ENCODE measurements at regions not wholly inside any gene's neighbourhood (a gene's known extent, or its start where the extent isn't known, plus 50 kb on each side); places are given as distances from the start of the nearest gene placed in this dataset.

- no peaks in the 10 kb centered on the region for H3K36me3 Mint-ChIP-seq (ENCODE audit: low read depth)
- no peaks in the 10 kb centered on the region for H3K27me3 ChIP-seq (ENCODE audit: control insufficient read depth in 1 of 2, insufficient read depth in 2 of 2, low read length in 2 of 2)
- H3K9me3 ChIP-seq (ENCODE audit: control insufficient read depth in 1 of 2, insufficient read depth in 1 of 2, low read length in 2 of 2): no peaks in the 10 kb centered on the region
- no peaks in the 10 kb centered on the region for H3K9me3 Mint-ChIP-seq
- H3K4me3 Mint-ChIP-seq: no peak overlapping the region
- POLR2A ChIA-PET: no interaction called here
- TF ChIP-seq, protein P1, sequence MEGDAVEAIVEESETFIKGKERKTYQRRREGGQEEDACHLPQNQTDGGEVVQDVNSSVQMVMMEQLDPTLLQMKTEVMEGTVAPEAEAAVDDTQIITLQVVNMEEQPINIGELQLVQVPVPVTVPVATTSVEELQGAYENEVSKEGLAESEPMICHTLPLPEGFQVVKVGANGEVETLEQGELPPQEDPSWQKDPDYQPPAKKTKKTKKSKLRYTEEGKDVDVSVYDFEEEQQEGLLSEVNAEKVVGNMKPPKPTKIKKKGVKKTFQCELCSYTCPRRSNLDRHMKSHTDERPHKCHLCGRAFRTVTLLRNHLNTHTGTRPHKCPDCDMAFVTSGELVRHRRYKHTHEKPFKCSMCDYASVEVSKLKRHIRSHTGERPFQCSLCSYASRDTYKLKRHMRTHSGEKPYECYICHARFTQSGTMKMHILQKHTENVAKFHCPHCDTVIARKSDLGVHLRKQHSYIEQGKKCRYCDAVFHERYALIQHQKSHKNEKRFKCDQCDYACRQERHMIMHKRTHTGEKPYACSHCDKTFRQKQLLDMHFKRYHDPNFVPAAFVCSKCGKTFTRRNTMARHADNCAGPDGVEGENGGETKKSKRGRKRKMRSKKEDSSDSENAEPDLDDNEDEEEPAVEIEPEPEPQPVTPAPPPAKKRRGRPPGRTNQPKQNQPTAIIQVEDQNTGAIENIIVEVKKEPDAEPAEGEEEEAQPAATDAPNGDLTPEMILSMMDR (IDR thresholded peaks at IDR 0.05): no peak
- ATAC-seq (ENCODE audit: poor library complexity) (no peak), DNase-seq (no peak)
- CTCF ChIA-PET: no interaction called here
- intact Hi-C loops (cut with DNase I, micrococcal nuclease): no loop called here
- H3K4me1 Mint-ChIP-seq (ENCODE audit: low read depth): no peaks in the 10 kb centered on the region
- H3K27ac Mint-ChIP-seq: no peak overlapping the region
- no peaks in the 10 kb centered on the region for H3K36me3 ChIP-seq (ENCODE audit: insufficient read depth, low read length)
- no peak overlapping the region for H3K4me3 ChIP-seq (ENCODE audit: low read length)
- H3K27me3 Mint-ChIP-seq: no peaks in the 10 kb centered on the region
- H3K4me1 ChIP-seq (ENCODE audit: insufficient read depth, low read length): no peaks in the 10 kb centered on the region
- H3K27ac ChIP-seq (ENCODE audit: low read depth in 1 of 2, low read length in 2 of 2): no peak overlapping the region
Observed at GRCh38 chr9:71582347-71582746, 186.0 kb downstream of the CEMIP2 start.

DNA sequence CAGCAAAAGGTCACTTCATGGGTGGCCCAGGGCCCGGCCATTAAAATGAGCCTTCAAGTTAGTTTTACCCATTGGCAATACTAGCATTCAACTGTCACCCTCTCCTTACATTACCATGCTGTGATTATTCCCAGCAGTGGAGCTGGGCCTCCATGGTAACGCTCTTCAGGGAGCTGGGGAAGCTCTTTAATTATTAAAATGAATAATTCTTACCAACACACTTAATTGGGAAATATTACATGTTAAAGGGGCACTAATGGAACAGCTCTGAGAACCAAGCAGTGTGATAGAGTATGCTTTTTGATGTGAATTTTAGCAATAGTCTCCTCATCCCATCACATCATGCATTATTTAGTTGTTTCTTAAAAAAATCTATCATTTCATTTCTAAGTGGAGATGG, 187.2 kb downstream of the CEMIP2 start:
- DNase-seq (no peak), ATAC-seq (ENCODE audit: poor library complexity) (no peak)
- CTCF ChIA-PET: no interaction called here
- Mint-ChIP-seq H3K4me1 (ENCODE audit: low read depth) (no peaks in the 10 kb centered on the region), H3K9me3 (no peaks in the 10 kb centered on the region), H3K4me3 (no peak overlapping the region), H3K27ac (no peak overlapping the region), H3K36me3 (ENCODE audit: low read depth) (no peaks in the 10 kb centered on the region), H3K27me3 (no peaks in the 10 kb centered on the region)
- TF ChIP-seq, protein P1 (IDR thresholded peaks at IDR 0.05): no peak
- Histone ChIP-seq H3K36me3 (ENCODE audit: insufficient read depth, low read length) (no peaks in the 10 kb centered on the region), H3K4me1 (ENCODE audit: insufficient read depth, low read length) (no peaks in the 10 kb centered on the region), H3K4me3 (ENCODE audit: low read length) (no peak overlapping the region), H3K27ac (ENCODE audit: low read depth in 1 of 2, low read length in 2 of 2) (no peak overlapping the region), H3K27me3 (ENCODE audit: control insufficient read depth in 1 of 2, insufficient read depth in 2 of 2, low read length in 2 of 2) (no peaks in the 10 kb centered on the region), H3K9me3 (ENCODE audit: control insufficient read depth in 1 of 2, insufficient read depth in 1 of 2, low read length in 2 of 2) (no peaks in the 10 kb centered on the region)
- POLR2A ChIA-PET: no interaction called here
- intact Hi-C loops (cut with DNase I, micrococcal nuclease): no loop called here

- Histone ChIP-seq H3K4me1 (ENCODE audit: insufficient read depth, low read length) (no peaks in the 10 kb centered on the region), H3K36me3 (ENCODE audit: insufficient read depth, low read length) (no peaks in the 10 kb centered on the region), H3K27ac (ENCODE audit: low read depth in 1 of 2, low read length in 2 of 2) (no peak overlapping the region), H3K4me3 (ENCODE audit: low read length) (no peak overlapping the region), H3K27me3 (ENCODE audit: control insufficient read depth in 1 of 2, insufficient read depth in 2 of 2, low read length in 2 of 2) (peaks cover 0 to 4% of the 10 kb centered on the region in 2 experiments), H3K9me3 (ENCODE audit: control insufficient read depth in 1 of 2, insufficient read depth in 1 of 2, low read length in 2 of 2) (no peaks in the 10 kb centered on the region)
- ATAC-seq (ENCODE audit: poor library complexity) (no peak), DNase-seq (peak in 1 of 14 experiments; percentile 2)
- TF ChIP-seq, protein P1 (IDR thresholded peaks at IDR 0.05): no peak
- Mint-ChIP-seq H3K4me3 (no peak overlapping the region), H3K36me3 (ENCODE audit: low read depth) (no peaks in the 10 kb centered on the region), H3K9me3 (peaks cover 3% of the 10 kb centered on the region), H3K27me3 (peaks cover 19% of the 10 kb centered on the region), H3K4me1 (ENCODE audit: low read depth) (no peaks in the 10 kb centered on the region), H3K27ac (no peak overlapping the region)
- POLR2A ChIA-PET: no interaction called here
- intact Hi-C loops (cut with DNase I, micrococcal nuclease): no loop called here
- CTCF ChIA-PET: no interaction called here
Observed at GRCh38 chr9:71571186-71571585, 197.1 kb downstream of the CEMIP2 start.

Measured in CD4-positive, alpha-beta T cell (primary cell).